ENCODE measurements at regions not wholly inside any gene's neighbourhood (a gene's known extent, or its start where the extent isn't known, plus 50 kb on each side); places are given as distances from the start of the nearest gene placed in this dataset.
"Not testable (repeated sequence)": the region's sequence is repeated elsewhere in the genome, so short reads cannot be mapped to it uniquely, and the experiment has no call there.

- TF ChIP-seq CTCF, POLR2A (IDR thresholded peaks at IDR 0.05): not testable (repeated sequence)
These were observed 104.8 kb downstream of the TMEM121 start for GRCh38 chr14:105630935-105631779.
